Activated CD4-positive, CD25-positive, alpha-beta regulatory T cell treated with anti-CD3 and anti-CD28 coated beads, Interleukin-2, amount 50 U/mL, for 24 hours (primary cell): ENCODE measurements at regions not wholly inside any gene's neighbourhood (a gene's known extent, or its start where the extent isn't known, plus 50 kb on each side); places are given as distances from the start of the nearest gene placed in this dataset.
A peak's percentile ranks its signal among the peaks of the same experiment; 100 is the strongest.
"Not testable (repeated sequence)": the region's sequence is repeated elsewhere in the genome, so short reads cannot be mapped to it uniquely, and the experiment has no call there.

Experiments used
- ATAC-seq, 2 donors: fragments of 150-1000 bp; cut with Tn5 transposase; one replicate each; pipeline ENCODE4 v1.10.0; 2021; ENCODE audit warnings: mild to moderate bottlenecking in 1 of 2, moderate library complexity in 1 of 2

DNA sequence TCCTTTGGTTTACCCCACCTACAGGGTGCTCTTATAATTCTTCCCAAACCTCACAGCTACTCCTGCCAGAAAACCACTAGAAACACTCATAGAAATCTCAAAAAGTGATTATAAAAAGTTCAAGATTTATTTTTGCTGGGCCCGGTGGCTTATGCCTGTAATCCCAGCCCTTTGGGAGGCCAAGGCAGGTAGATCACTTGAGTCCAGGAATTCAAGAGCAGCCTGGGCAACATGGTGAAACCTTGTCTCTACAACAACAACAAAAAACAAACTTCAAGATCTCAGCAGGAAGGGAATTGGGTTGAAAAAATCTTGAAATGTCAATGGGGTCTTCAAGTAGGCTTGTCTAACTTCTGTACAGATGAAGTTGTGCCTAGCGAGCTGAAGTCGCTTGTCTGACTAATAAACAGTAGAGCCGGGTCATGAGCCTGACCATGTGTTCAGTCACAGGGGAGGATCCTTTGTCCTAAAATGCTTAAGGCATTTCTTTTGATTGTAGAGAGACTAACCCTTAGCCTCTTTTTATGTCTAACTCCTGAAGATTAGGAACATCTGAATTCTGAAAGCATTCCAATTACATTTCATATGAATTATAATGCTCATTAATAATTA, 124.6 kb downstream of the NOC3L start:
- no peak for ATAC-seq

GRCh38 chr10:94239696-94240095, 123.0 kb downstream of the NOC3L start:
- no peak for ATAC-seq

DNA sequence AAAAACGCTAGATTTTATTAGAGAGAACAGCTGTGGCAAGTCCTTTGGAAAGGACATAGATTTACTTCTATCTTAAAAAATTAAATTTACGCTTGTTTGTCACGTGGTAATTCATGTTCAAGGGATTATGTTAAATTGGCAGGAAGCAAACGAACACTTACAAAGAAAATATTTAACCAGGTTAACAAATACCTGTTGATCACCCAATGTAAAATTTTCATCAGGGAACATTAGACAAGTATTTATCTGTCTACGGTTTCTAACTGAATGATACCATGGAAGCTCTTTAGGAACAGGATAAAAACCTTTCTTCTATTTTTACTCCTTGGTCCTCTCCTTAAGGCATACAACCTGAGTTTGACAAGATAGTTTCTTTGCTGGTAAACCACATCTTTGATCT, 122.2 kb downstream of the NOC3L start:
- no peak for ATAC-seq

GRCh38 chr10:94240901-94241300, 121.8 kb downstream of the NOC3L start:
- ATAC-seq, result no peak

DNA sequence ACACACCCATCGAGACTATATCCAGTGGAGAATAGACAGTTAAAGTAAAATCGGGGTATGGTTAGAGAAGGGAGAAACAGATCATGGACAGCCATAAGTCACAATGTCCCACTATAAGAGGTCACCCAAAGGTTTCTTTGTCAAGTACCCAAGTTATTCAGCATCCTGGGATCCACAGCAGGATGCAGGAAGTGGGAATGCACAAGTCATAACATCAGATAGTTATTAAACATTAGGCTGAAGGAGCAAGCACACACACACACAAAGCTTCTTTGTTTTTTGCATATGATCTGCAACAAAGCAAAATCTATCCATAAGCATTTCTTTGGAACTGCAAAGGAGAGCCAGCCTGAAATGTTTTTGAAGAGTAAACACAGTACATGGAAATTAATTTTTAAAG, 111.6 kb downstream of the NOC3L start:
- no peak for ATAC-seq

DNA sequence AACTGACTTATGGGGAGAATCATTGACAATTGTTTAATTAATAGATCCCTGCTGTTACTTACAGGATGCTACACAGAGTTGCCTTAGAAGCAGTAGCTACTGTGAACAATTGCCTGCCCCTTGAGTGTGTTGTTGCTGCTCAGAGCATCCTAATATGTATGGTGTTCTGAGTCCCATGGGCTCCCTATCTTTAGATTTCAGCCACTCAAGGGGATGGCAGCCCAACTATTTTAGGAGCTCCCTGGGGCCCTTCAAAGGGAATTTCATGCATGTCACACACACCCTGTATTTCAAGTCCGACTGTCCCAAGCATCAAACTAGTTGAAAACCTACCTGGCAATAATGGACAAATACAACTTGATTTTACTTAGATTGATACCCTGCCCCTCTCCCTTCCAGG, 111.2 kb downstream of the NOC3L start:
- no peak for ATAC-seq

- ATAC-seq, result not testable (repeated sequence)
Measured at GRCh38 chr10:94257407-94257806, 105.3 kb downstream of the NOC3L start.

GRCh38 chr10:94260455-94260854, 102.3 kb downstream of the NOC3L start:
- no peak for ATAC-seq

DNA sequence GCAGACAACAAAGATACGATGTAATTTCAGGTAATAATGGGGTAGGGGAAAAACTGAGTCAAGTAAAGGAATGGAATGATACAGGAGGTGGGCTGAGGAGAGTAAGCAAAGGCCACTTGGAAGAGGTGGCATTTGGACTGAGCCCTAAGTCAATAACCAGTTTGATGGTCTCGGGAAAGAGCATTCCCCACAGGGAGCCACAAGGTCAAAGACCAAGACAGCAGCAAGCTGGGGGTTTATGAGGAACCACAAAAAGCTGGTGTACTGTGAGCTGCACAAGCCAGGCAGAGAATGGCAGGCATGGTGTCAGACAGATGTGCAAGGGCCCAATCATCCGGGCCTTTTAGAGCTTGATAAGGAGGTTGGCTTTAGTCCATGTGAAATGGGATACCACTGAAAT, 98.7 kb downstream of the NOC3L start:
- no peak for ATAC-seq

- ATAC-seq, result no peak
Measured at GRCh38 chr10:94266091-94266490, 96.6 kb downstream of the NOC3L start.

DNA sequence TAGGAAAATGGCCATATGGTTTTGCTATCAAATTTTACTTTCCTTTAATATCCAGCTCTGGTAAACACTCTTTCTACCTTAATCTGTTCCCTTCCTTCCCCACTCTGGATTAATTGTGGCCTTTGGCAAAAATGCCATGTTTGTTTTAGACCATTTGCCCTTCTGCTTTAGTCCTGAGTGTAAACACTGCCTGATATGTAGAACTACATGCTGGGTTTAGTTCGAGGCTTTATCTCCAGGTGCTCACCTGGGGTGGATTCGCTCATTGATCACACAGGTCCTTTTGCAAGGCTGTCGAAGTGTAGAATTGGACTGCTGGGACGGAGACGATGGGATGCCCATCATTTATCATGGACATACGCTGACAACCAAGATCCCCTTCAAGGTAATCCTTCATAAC, 94.1 kb downstream of the NOC3L start:
- ATAC-seq, result no peak

DNA sequence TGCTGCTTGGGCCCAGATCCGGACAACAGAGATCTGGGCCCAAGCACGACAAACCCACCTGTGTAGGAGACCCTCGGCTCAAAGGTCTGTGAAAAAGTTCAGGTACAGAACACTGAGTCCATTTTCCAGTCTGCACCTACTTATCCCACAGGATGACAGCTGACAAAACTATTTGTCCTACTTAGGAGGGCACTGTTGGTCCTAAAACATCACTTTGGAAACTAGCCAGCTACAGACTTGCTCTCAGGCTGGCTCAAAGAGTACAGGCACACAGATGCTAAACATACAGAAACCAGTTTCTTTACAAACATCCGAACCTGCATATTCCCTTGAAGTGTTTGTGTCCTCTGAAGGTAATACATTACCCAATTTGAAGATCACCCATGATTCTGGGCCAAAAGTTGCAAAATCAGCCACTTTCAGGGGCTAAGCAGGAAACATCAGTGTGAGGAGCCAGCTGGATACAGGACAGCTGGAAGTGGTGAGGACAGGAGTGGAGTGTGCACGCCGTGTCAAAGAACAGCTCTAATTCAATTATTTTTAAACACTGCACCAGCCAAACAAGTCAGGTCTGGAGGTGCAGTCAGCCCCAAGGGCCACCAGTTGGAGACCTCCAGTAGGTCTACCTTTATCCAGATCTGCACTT, 88.5 kb downstream of the NOC3L start:
- no peak for ATAC-seq

DNA sequence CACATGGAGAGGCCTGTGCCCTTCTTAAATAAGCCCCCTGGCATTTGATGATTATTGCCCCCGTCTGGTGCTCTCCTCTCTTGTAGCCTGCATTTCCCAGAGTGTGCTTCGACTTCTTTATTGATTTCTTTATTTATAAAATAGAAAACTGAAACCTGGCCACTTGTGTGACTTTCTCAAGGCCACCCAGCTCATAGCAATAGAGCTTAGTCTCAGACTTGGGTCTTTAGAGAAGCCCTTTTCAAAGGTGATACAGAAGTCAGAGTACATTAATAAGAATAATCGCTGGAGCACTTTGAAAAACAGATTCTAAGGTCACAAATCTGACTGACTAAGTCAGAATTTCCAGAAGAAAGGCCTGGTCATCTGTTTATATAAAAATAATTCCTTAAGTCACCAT, 86.6 kb downstream of the NOC3L start:
- no peak for ATAC-seq

- ATAC-seq, result no peak
Measured at GRCh38 chr10:94277450-94277849, 85.3 kb downstream of the NOC3L start.

DNA sequence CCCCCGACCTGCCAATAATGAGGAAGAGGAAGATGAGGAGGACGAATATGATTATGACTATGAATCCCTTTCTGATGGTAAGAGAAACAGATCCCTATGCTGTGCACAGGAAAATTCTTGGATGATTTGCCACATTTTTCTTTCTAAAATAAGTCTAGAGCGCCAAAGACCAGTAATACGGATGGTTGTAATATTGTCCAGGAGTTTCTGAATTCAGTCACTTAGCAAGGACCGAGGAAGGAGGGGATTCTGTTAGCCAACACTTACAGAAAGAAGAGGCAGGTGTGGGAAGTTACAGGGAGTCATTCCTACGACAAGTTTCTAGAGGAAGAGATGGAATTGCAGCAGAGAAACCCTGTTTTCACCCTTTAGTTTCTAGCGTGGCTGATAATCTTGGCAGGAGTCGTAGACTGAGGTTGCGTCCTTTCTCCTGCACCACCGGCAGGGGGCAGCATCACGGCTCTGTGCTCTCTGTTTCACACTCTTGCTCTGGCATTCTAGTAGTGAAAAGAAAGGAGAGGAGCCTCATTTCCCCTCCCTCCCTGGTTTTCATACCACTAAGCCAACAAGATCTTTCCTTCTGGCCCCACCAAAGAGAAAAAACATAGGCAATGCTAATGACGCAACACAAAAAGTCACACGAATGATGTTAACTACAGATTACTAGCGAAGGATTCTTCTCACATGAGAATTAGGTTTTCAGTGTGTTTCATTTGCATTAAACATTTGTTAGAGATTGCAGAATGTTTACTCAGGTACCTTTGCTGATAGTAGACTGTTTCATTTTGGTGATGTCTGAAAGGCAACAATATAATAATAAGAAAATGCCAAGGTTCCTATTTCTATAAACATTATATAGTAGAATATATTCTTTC, 82.7 kb downstream of the NOC3L start:
- ATAC-seq, result peak in 1 of 2 donors; percentile 58

DNA sequence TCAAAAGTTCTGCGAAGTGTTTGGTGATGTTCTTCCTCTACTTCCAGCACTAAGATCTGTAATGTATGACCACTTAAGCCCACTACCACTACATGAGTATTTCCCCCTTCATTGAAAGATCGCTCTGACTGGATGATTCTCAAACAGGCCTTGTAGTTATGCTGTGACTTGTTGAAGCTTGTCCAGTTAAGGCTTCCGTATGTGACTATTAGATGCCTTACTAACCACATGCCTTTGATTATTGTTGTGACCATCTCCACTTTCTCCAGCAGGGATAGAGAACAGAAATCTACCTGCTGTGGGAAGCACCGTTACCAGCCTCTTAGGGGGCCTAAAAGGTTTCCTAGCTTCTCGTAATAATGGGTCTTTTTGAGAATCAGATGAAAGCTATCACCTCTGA, 81.1 kb downstream of the NOC3L start:
- no peak for ATAC-seq

GRCh38 chr10:94282369-94282768, 80.4 kb downstream of the NOC3L start:
- ATAC-seq, result no peak
